GM23338 (cell line): ENCODE measurements at regions not wholly inside any gene's neighbourhood (a gene's known extent, or its start where the extent isn't known, plus 50 kb on each side); places are given as distances from the start of the nearest gene placed in this dataset.

Experiments
- CREB1 ChIP-seq: fragments of 250-450 bp; sonication (Bioruptor Pico); IDR thresholded peaks from 2 replicates; pipeline ENCODE4 v1.5.0; 2020; ENCODE audit warnings: low read depth, mild to moderate bottlenecking, moderate library complexity
- CTCF ChIP-seq, 2 experiments: fragments of 200-600 bp in 1 of 2; sonication (generic) in 1 of 2; conservative IDR thresholded peaks; 2 replicates each; pipeline versions ENCODE4 v1.5.1 to v1.6.1; 2016 to 2017; ENCODE audit warnings: antibody characterized with exemption in 2 of 2, low read depth in 2 of 2, mild to moderate bottlenecking in 2 of 2, moderate library complexity in 1 of 2
- EZH2 ChIP-seq: fragments of 200-600 bp; sonication (generic); IDR thresholded peaks from one replicate; pipeline ENCODE4 v1.8.0; 2017; ENCODE audit warnings: antibody characterized with exemption, mild to moderate bottlenecking, low read depth; ENCODE audit not compliant: unreplicated experiment
- EZH2phosphoT487 ChIP-seq: fragments of 200-600 bp; sonication (generic); IDR thresholded peaks from one replicate; pipeline ENCODE4 v1.8.1; 2018; ENCODE audit warnings: antibody characterized with exemption; ENCODE audit not compliant: unreplicated experiment
- JUNB ChIP-seq: IDR thresholded peaks from one replicate; pipeline ENCODE4 v1.6.1; 2016; ENCODE audit warnings: antibody characterized with exemption; ENCODE audit not compliant: unreplicated experiment
- NANOG ChIP-seq: IDR thresholded peaks from 2 replicates; pipeline ENCODE4 v1.6.1; 2016; ENCODE audit warnings: antibody characterized with exemption, borderline replicate concordance
- POLR2AphosphoS5 ChIP-seq: IDR thresholded peaks from 2 replicates; pipeline ENCODE4 v1.6.1; 2016; ENCODE audit warnings: antibody characterized with exemption, low read depth
- REST ChIP-seq: IDR thresholded peaks from one replicate; pipeline ENCODE4 v1.6.1; 2018; ENCODE audit warnings: antibody characterized with exemption; ENCODE audit not compliant: unreplicated experiment
- STAT1 ChIP-seq: IDR thresholded peaks from one replicate; pipeline ENCODE4 v1.6.1; 2016; ENCODE audit warnings: antibody characterized with exemption; ENCODE audit not compliant: unreplicated experiment
- ZNF114 ChIP-seq: fragments of 250-450 bp; sonication (Bioruptor Pico); IDR thresholded peaks from 2 replicates; pipeline ENCODE4 v1.5.0; 2020; ENCODE audit warnings: mild to moderate bottlenecking, moderate library complexity
- ZNF462 ChIP-seq: fragments of 250-450 bp; sonication (Bioruptor Pico); IDR thresholded peaks from 2 replicates; pipeline ENCODE4 v1.5.0; 2020; ENCODE audit warnings: mild to moderate bottlenecking, moderate library complexity

- TF ChIP-seq EZH2, result no peak
- no peak for TF ChIP-seq EZH2phosphoT487
- TF ChIP-seq CTCF (conservative IDR thresholded peaks at IDR 0.05; ENCODE audit: low read depth in 2 of 2), result no peak
- TF ChIP-seq POLR2AphosphoS5, result no peak
- no peak for TF ChIP-seq CREB1 (CRISPR knock-in tag)
- TF ChIP-seq JUNB, result no peak
- no peak for TF ChIP-seq REST
- no peak for TF ChIP-seq NANOG
- TF ChIP-seq STAT1, result no peak
- no peak for TF ChIP-seq ZNF462 (CRISPR knock-in tag)
- no peak for TF ChIP-seq ZNF114 (CRISPR knock-in tag)
Observed at GRCh38 chr5:96297867-96298266, 135.2 kb downstream of the PCSK1 start.
